KMS-11 (cell line): ENCODE measurements at regions not wholly inside any gene's neighbourhood (a gene's known extent, or its start where the extent isn't known, plus 50 kb on each side); places are given as distances from the start of the nearest gene placed in this dataset.

Experiments
- H2AFZ ChIP-seq: fragments of 200-600 bp; sonication (generic); 2 replicates; pipeline ENCODE4 v1.6.1; 2016; ENCODE audit warnings: antibody characterized with exemption, mixed run types, low read depth
- H3K27ac ChIP-seq: fragments of 200-600 bp; sonication (generic); 2 replicates; pipeline ENCODE4 v1.6.1; 2016; ENCODE audit warnings: mild to moderate bottlenecking, mixed run types
- H3K27me3 ChIP-seq: fragments of 200-600 bp; sonication (generic); 2 replicates; pipeline ENCODE4 v1.6.1; 2017; ENCODE audit warnings: mild to moderate bottlenecking, low read depth, mixed run types, moderate library complexity; ENCODE audit not compliant: insufficient read depth
- H3K36me3 ChIP-seq: fragments of 200-600 bp; sonication (generic); 2 replicates; pipeline ENCODE4 v1.6.1; 2017; ENCODE audit warnings: mild to moderate bottlenecking, mixed run types; ENCODE audit not compliant: insufficient read depth
- H3K4me1 ChIP-seq: fragments of 200-600 bp; sonication (generic); 2 replicates; pipeline ENCODE4 v1.6.1; 2016; ENCODE audit warnings: mild to moderate bottlenecking, low read depth, mixed run types; ENCODE audit not compliant: poor library complexity, severe bottlenecking
- H3K4me2 ChIP-seq: fragments of 200-600 bp; sonication (generic); 2 replicates; pipeline ENCODE4 v1.7.0; 2016; ENCODE audit warnings: mild to moderate bottlenecking, mixed run types
- H3K4me3 ChIP-seq: fragments of 200-600 bp; sonication (generic); IDR thresholded peaks from 2 replicates; pipeline ENCODE4 v1.6.1; 2017; ENCODE audit warnings: low read depth, low read length, mixed read lengths; ENCODE audit not compliant: insufficient read depth
- H3K79me2 ChIP-seq: fragments of 200-600 bp; sonication (generic); 2 replicates; pipeline ENCODE4 v1.6.1; 2016; ENCODE audit warnings: low read depth, mixed run types; ENCODE audit not compliant: insufficient read depth
- H3K9ac ChIP-seq: fragments of 200-600 bp; sonication (generic); 2 replicates; pipeline ENCODE4 v1.6.1; 2016; ENCODE audit warnings: mild to moderate bottlenecking, mixed run types
- H4K20me1 ChIP-seq: fragments of 200-600 bp; sonication (generic); 2 replicates; pipeline ENCODE4 v1.6.1; 2016; ENCODE audit warnings: mild to moderate bottlenecking, mixed run types; ENCODE audit not compliant: insufficient read depth
- CTCF ChIP-seq: fragments of 200-600 bp; sonication (generic); conservative IDR thresholded peaks from 2 replicates; pipeline ENCODE4 v1.6.1; 2017; ENCODE audit warnings: low read depth, mild to moderate bottlenecking, antibody characterized with exemption, low read length, moderate library complexity, mixed read lengths

GRCh38 chr2:88856409-88857135 lies 165.1 kb downstream of the RPIA start:
- H3K27me3 ChIP-seq, result peaks cover 7% of the 10 kb centered on the region; the same call in 1 of the 2 replicates
- peak overlapping the region; percentile 98 for H3K4me2 ChIP-seq
- no peak; the same call in 1 of the 2 replicates for TF ChIP-seq CTCF
- peaks cover 4% of the 10 kb centered on the region for H4K20me1 ChIP-seq
- peaks cover 67% of the 10 kb centered on the region for H3K4me1 ChIP-seq
- no peak overlapping the region for H2AFZ ChIP-seq
- peak overlapping the region; percentile 100 for H3K9ac ChIP-seq
- peak overlapping the region; percentile 100 for H3K27ac ChIP-seq
- peaks cover 85% of the 10 kb centered on the region for H3K79me2 ChIP-seq
- peaks cover 31% of the 10 kb centered on the region for H3K36me3 ChIP-seq
- H3K4me3 ChIP-seq, result no peak overlapping the region

GRCh38 chr2:88857274-88857741 lies 165.8 kb downstream of the RPIA start:
- H3K36me3 ChIP-seq, result peaks cover 31% of the 10 kb centered on the region
- H3K79me2 ChIP-seq, result peaks cover 78% of the 10 kb centered on the region
- H4K20me1 ChIP-seq, result peaks cover 4% of the 10 kb centered on the region
- H3K9ac ChIP-seq, result peak overlapping the region; percentile 100
- no peak for TF ChIP-seq CTCF
- H3K4me1 ChIP-seq, result peaks cover 59% of the 10 kb centered on the region
- peak overlapping the region; percentile 100 for H3K27ac ChIP-seq
- H3K4me3 ChIP-seq, result peak overlapping the region; percentile 43
- peak overlapping the region; percentile 98 for H3K4me2 ChIP-seq
- no peak overlapping the region for H2AFZ ChIP-seq
- H3K27me3 ChIP-seq, result peaks cover 7% of the 10 kb centered on the region; the same call in 1 of the 2 replicates

- H3K4me3 ChIP-seq, result peak overlapping the region; percentile 43
- H3K79me2 ChIP-seq, result peaks cover 71% of the 10 kb centered on the region
These were observed 166.5 kb downstream of the RPIA start for GRCh38 chr2:88857951-88858411.

GRCh38 chr2:88859461-88859860 lies 168.0 kb downstream of the RPIA start:
- Histone ChIP-seq H3K4me3 (peak overlapping the region; percentile 43), H3K79me2 (peaks cover 59% of the 10 kb centered on the region), H3K4me1 (peaks cover 38% of the 10 kb centered on the region), H3K36me3 (peaks cover 31% of the 10 kb centered on the region), H4K20me1 (peaks cover 4% of the 10 kb centered on the region), H3K27ac (peak overlapping the region; percentile 100), H3K9ac (peak overlapping the region; percentile 100), H3K4me2 (peak overlapping the region; percentile 98), H2AFZ (no peak overlapping the region), H3K27me3 (peaks cover 7% of the 10 kb centered on the region; the same call in 1 of the 2 replicates)
- TF ChIP-seq CTCF, result no peak

More at GRCh38 chr2:88857951-88858411, 166.5 kb downstream of the RPIA start:
- no peak overlapping the region for H2AFZ ChIP-seq
- H3K4me1 ChIP-seq, result peaks cover 53% of the 10 kb centered on the region
- TF ChIP-seq CTCF, result 0 out of 2 replicates have a peak, but pooled peaks have one; percentile 25
- peak overlapping the region; percentile 100 for H3K27ac ChIP-seq
- H3K9ac ChIP-seq, result peak overlapping the region; percentile 100
- peak overlapping the region; percentile 98 for H3K4me2 ChIP-seq
- peaks cover 4% of the 10 kb centered on the region for H4K20me1 ChIP-seq
- H3K36me3 ChIP-seq, result peaks cover 31% of the 10 kb centered on the region
- H3K27me3 ChIP-seq, result peaks cover 7% of the 10 kb centered on the region; the same call in 1 of the 2 replicates
